GM23338 (cell line): ENCODE measurements at regions not wholly inside any gene's neighbourhood (a gene's known extent, or its start where the extent isn't known, plus 50 kb on each side); places are given as distances from the start of the nearest gene placed in this dataset.

ENCODE experiments used
- ATAC-seq: fragments of 200-7000 bp; cut with Tn5 transposase; 3 replicates; pipeline ENCODE4 v1.9.1; 2020
- DNase-seq: peaks from one replicate; pipeline ENCODE4 v3.0.0-alpha.2; 2015; ENCODE audit warnings: low spot score
- H2AFZ ChIP-seq: fragments of 200-600 bp; sonication (generic); 2 replicates; pipeline ENCODE4 v1.8.0; 2016; ENCODE audit warnings: antibody characterized with exemption, mild to moderate bottlenecking, moderate library complexity
- H3F3A ChIP-seq: fragments of 200-600 bp; sonication (generic); replicated peaks from 2 replicates; pipeline ENCODE4 v1.8.0; 2017; ENCODE audit warnings: antibody characterized with exemption, mixed run types, low read depth
- H3K27ac ChIP-seq: fragments of 200-600 bp; sonication (generic); 2 replicates; pipeline ENCODE4 v1.6.1; 2016; ENCODE audit warnings: low read depth
- H3K27me3 ChIP-seq: fragments of 200-600 bp; sonication (generic); 2 replicates; pipeline ENCODE4 v1.8.0; 2016; ENCODE audit warnings: mild to moderate bottlenecking, mixed run types, moderate library complexity; ENCODE audit not compliant: insufficient read depth
- H3K36me3 ChIP-seq: fragments of 200-600 bp; sonication (generic); 2 replicates; pipeline ENCODE4 v1.8.0; 2016; ENCODE audit warnings: mild to moderate bottlenecking; ENCODE audit not compliant: insufficient read depth
- H3K4me1 ChIP-seq: fragments of 200-600 bp; sonication (generic); 2 replicates; pipeline ENCODE4 v1.8.0; 2016; ENCODE audit warnings: mild to moderate bottlenecking, moderate library complexity; ENCODE audit not compliant: insufficient read depth
- H3K4me2 ChIP-seq: fragments of 200-600 bp; sonication (generic); 2 replicates; pipeline ENCODE4 v1.7.1; 2017; ENCODE audit warnings: mixed run types
- H3K4me3 ChIP-seq: fragments of 200-600 bp; sonication (generic); 2 replicates; pipeline ENCODE4 v1.6.1; 2016; ENCODE audit warnings: mixed run types
- H3K79me2 ChIP-seq: fragments of 200-600 bp; sonication (generic); replicated peaks from 2 replicates; pipeline ENCODE4 v1.8.0; 2017; ENCODE audit warnings: mild to moderate bottlenecking; ENCODE audit not compliant: insufficient read depth
- H3K9me2 ChIP-seq: fragments of 200-600 bp; sonication (generic); 2 replicates; pipeline ENCODE4 v1.8.0; 2017; ENCODE audit not compliant: insufficient read depth
- H4K20me1 ChIP-seq: fragments of 200-600 bp; sonication (generic); replicated peaks from 2 replicates; pipeline ENCODE4 v1.8.0; 2017; ENCODE audit warnings: mild to moderate bottlenecking; ENCODE audit not compliant: insufficient read depth
- H3K27ac Mint-ChIP-seq: 2 replicates; pipeline ENCODE4 v1.8.0; 2020; ENCODE audit warnings: inconsistent platforms, mild to moderate bottlenecking, moderate library complexity, mixed read lengths
- H3K27me3 Mint-ChIP-seq: 3 replicates; pipeline ENCODE4 v1.8.0; 2022; ENCODE audit warnings: low read depth, mild to moderate bottlenecking, moderate library complexity, mixed read lengths, inconsistent platforms; ENCODE audit not compliant: insufficient read depth, poor library complexity
- H3K36me3 Mint-ChIP-seq: 3 replicates; pipeline ENCODE4 v1.8.0; 2021; ENCODE audit warnings: low read depth, mild to moderate bottlenecking, inconsistent platforms, moderate library complexity, mixed read lengths
- H3K4me1 Mint-ChIP-seq: 3 replicates; pipeline ENCODE4 v1.8.0; 2020; ENCODE audit warnings: mild to moderate bottlenecking, inconsistent platforms, mixed read lengths
- H3K4me3 Mint-ChIP-seq: 3 replicates; pipeline ENCODE4 v1.8.0; 2021; ENCODE audit warnings: moderate library complexity, mild to moderate bottlenecking, inconsistent platforms, mixed read lengths
- H3K9me3 Mint-ChIP-seq: 3 replicates; pipeline ENCODE4 v1.8.0; 2020; ENCODE audit warnings: moderate library complexity, mild to moderate bottlenecking, inconsistent platforms, mixed read lengths
- CREB1 ChIP-seq: fragments of 250-450 bp; sonication (Bioruptor Pico); IDR thresholded peaks from 2 replicates; pipeline ENCODE4 v1.5.0; 2020; ENCODE audit warnings: low read depth, mild to moderate bottlenecking, moderate library complexity
- ETS1 ChIP-seq: IDR thresholded peaks from 2 replicates; pipeline ENCODE4 v1.6.1; 2016; ENCODE audit warnings: antibody characterized with exemption
- EZH2 ChIP-seq: fragments of 200-600 bp; sonication (generic); IDR thresholded peaks from one replicate; pipeline ENCODE4 v1.8.0; 2017; ENCODE audit warnings: antibody characterized with exemption, mild to moderate bottlenecking, low read depth; ENCODE audit not compliant: unreplicated experiment
- EZH2phosphoT487 ChIP-seq: fragments of 200-600 bp; sonication (generic); IDR thresholded peaks from one replicate; pipeline ENCODE4 v1.8.1; 2018; ENCODE audit warnings: antibody characterized with exemption; ENCODE audit not compliant: unreplicated experiment
- JUNB ChIP-seq: IDR thresholded peaks from one replicate; pipeline ENCODE4 v1.6.1; 2016; ENCODE audit warnings: antibody characterized with exemption; ENCODE audit not compliant: unreplicated experiment
- NANOG ChIP-seq: IDR thresholded peaks from 2 replicates; pipeline ENCODE4 v1.6.1; 2016; ENCODE audit warnings: antibody characterized with exemption, borderline replicate concordance
- POLR2AphosphoS5 ChIP-seq: IDR thresholded peaks from 2 replicates; pipeline ENCODE4 v1.6.1; 2016; ENCODE audit warnings: antibody characterized with exemption, low read depth
- REST ChIP-seq: IDR thresholded peaks from one replicate; pipeline ENCODE4 v1.6.1; 2018; ENCODE audit warnings: antibody characterized with exemption; ENCODE audit not compliant: unreplicated experiment
- STAT1 ChIP-seq: IDR thresholded peaks from one replicate; pipeline ENCODE4 v1.6.1; 2016; ENCODE audit warnings: antibody characterized with exemption; ENCODE audit not compliant: unreplicated experiment
- ZNF114 ChIP-seq: fragments of 250-450 bp; sonication (Bioruptor Pico); IDR thresholded peaks from 2 replicates; pipeline ENCODE4 v1.5.0; 2020; ENCODE audit warnings: mild to moderate bottlenecking, moderate library complexity
- ZNF331 ChIP-seq: fragments of 250-450 bp; sonication (Bioruptor Pico); IDR thresholded peaks from 2 replicates; pipeline ENCODE4 v1.5.0; 2020; ENCODE audit warnings: low read depth, mild to moderate bottlenecking, moderate library complexity
- ZNF462 ChIP-seq: fragments of 250-450 bp; sonication (Bioruptor Pico); IDR thresholded peaks from 2 replicates; pipeline ENCODE4 v1.5.0; 2020; ENCODE audit warnings: mild to moderate bottlenecking, moderate library complexity
- TF ChIP-seq, protein P1 (sequence below), 2 experiments: fragments of 200-600 bp in 1 of 2; sonication (generic) in 1 of 2; conservative IDR thresholded peaks; 2 replicates each; pipeline versions ENCODE4 v1.5.1 to v1.6.1; 2016 to 2017; ENCODE audit warnings: antibody characterized with exemption in 2 of 2, low read depth in 2 of 2, mild to moderate bottlenecking in 2 of 2, moderate library complexity in 1 of 2

DNA sequence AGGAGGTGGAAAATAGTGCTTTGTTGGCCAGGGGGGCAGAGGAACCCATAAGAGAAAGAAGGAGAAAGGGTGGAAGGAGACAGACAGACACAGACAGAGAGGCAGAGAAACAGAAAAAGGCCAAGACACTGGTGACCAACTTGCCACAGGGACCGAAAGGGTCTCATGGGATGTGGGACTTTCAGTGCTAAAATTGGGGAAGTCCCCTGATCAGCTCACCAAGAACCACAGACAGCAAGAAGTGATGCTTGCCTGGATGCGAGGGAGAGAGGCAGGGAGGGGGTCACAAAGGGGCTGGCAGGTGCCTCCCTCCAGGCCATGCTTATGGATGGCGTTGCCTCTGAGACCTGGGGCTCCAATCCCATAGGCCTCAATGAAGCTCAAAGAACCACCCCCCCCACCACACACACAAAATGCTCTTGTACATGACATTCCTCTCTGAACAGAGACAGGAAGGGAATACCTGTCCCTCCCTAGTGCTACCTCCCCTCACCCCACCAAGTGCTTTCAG, 413.4 kb downstream of the MN1 start:
- H3K79me2 ChIP-seq = no peaks in the 10 kb centered on the region
- H3K27ac ChIP-seq = no peak overlapping the region
- no peak for DNase-seq
- Mint-ChIP-seq H3K9me3 (no peaks in the 10 kb centered on the region), H3K27ac (no peak overlapping the region), H3K27me3 (peaks cover 9% of the 10 kb centered on the region), H3K4me3 (no peak overlapping the region), H3K4me1 (peaks cover 12% of the 10 kb centered on the region), H3K36me3 (no peaks in the 10 kb centered on the region)
- no peak overlapping the region for H3K4me2 ChIP-seq
- no peaks in the 10 kb centered on the region for H4K20me1 ChIP-seq
- ATAC-seq = no peak
- no peak overlapping the region for H3K4me3 ChIP-seq
- H3K4me1 ChIP-seq = no peaks in the 10 kb centered on the region
- no peaks in the 10 kb centered on the region for H3K9me2 ChIP-seq
- no peak overlapping the region for H2AFZ ChIP-seq
- H3K36me3 ChIP-seq = no peaks in the 10 kb centered on the region
- TF ChIP-seq JUNB (no peak), CREB1 (no peak), STAT1 (no peak), POLR2AphosphoS5 (no peak), ETS1 (no peak), EZH2 (no peak), ZNF462 (CRISPR knock-in tag) (no peak), NANOG (no peak), REST (no peak), EZH2phosphoT487 (no peak), ZNF331 (CRISPR knock-in tag) (no peak), ZNF114 (CRISPR knock-in tag) (no peak)
- TF ChIP-seq, protein P1, sequence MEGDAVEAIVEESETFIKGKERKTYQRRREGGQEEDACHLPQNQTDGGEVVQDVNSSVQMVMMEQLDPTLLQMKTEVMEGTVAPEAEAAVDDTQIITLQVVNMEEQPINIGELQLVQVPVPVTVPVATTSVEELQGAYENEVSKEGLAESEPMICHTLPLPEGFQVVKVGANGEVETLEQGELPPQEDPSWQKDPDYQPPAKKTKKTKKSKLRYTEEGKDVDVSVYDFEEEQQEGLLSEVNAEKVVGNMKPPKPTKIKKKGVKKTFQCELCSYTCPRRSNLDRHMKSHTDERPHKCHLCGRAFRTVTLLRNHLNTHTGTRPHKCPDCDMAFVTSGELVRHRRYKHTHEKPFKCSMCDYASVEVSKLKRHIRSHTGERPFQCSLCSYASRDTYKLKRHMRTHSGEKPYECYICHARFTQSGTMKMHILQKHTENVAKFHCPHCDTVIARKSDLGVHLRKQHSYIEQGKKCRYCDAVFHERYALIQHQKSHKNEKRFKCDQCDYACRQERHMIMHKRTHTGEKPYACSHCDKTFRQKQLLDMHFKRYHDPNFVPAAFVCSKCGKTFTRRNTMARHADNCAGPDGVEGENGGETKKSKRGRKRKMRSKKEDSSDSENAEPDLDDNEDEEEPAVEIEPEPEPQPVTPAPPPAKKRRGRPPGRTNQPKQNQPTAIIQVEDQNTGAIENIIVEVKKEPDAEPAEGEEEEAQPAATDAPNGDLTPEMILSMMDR (conservative IDR thresholded peaks at IDR 0.05; ENCODE audit: low read depth in 2 of 2) = no peak
- no peaks in the 10 kb centered on the region for H3F3A ChIP-seq
- no peaks in the 10 kb centered on the region for H3K27me3 ChIP-seq
